OCI-LY7 (cell line): ENCODE measurements at regions not wholly inside any gene's neighbourhood (a gene's known extent, or its start where the extent isn't known, plus 50 kb on each side); places are given as distances from the start of the nearest gene placed in this dataset.

ENCODE experiments used
- BruUV-seq: library from RNA; stranded (reverse); fragments of 400-500 nt; replicated peaks from 2 replicates; lab custom pipeline; 2021; lab: Mats Ljungman, UMichigan
- CTCF ChIA-PET: fragments of 300-600 bp; sonication (Branson Sonifier 250); formaldehyde crosslinking; loops from one replicate; lab custom pipeline; 2022; ENCODE audit warnings: antibody characterized with exemption; ENCODE audit not compliant: unreplicated experiment; lab: Charles Lee
- POLR2A ChIA-PET: fragments of 300-600 bp; sonication (Branson Sonifier 250); formaldehyde crosslinking; loops from one replicate; lab custom pipeline; 2022; ENCODE audit warnings: antibody characterized with exemption; lab: Charles Lee
- DNase-seq: peaks from one replicate; pipeline ENCODE4 v3.0.0-alpha.2; 2015; ENCODE audit warnings: low spot score
- H2AFZ ChIP-seq: fragments of 200-600 bp; sonication (generic), shearing (Covaris generic); 2 replicates; pipeline ENCODE4 v1.6.1; 2014; ENCODE audit warnings: mild to moderate bottlenecking, antibody characterized with exemption, low read length, moderate library complexity
- H3K27ac ChIP-seq: fragments of 200-600 bp; sonication (generic); 2 replicates; pipeline ENCODE4 v1.5.1; 2014; ENCODE audit warnings: mixed run types, low read depth, mild to moderate bottlenecking, moderate library complexity, low read length, inconsistent platforms; ENCODE audit not compliant: poor library complexity, severe bottlenecking
- H3K36me3 ChIP-seq: fragments of 200-600 bp; sonication (generic); 2 replicates; pipeline ENCODE4 v1.6.1; 2014; ENCODE audit warnings: mild to moderate bottlenecking, antibody characterized with exemption, low read length, moderate library complexity, mixed read lengths; ENCODE audit not compliant: insufficient read depth
- H3K4me1 ChIP-seq: fragments of 200-600 bp; sonication (generic); 2 replicates; pipeline ENCODE4 v1.5.1; 2014; ENCODE audit warnings: mild to moderate bottlenecking, low read length; ENCODE audit not compliant: insufficient read depth, poor library complexity, severe bottlenecking
- H3K4me2 ChIP-seq: fragments of 200-600 bp; sonication (generic); 2 replicates; pipeline ENCODE4 v1.6.1; 2014; ENCODE audit warnings: mild to moderate bottlenecking, low read length
- H3K4me3 ChIP-seq: fragments of 200-600 bp; sonication (generic); 2 replicates; pipeline ENCODE4 v1.5.1; 2014; ENCODE audit warnings: mild to moderate bottlenecking, low read depth, low read length; ENCODE audit not compliant: poor library complexity, severe bottlenecking
- H3K79me2 ChIP-seq: fragments of 200-600 bp; sonication (generic); 2 replicates; pipeline ENCODE4 v1.6.1; 2016; ENCODE audit warnings: low read depth, mild to moderate bottlenecking, low read length, moderate library complexity, mixed read lengths; ENCODE audit not compliant: insufficient read depth
- H3K9me2 ChIP-seq: fragments of 200-600 bp; sonication (generic); 2 replicates; pipeline ENCODE4 v1.6.1; 2016; ENCODE audit warnings: mild to moderate bottlenecking, low read length, mixed read lengths; ENCODE audit not compliant: insufficient read depth
- H3K9me3 ChIP-seq: fragments of 200-600 bp; sonication (generic); 2 replicates; pipeline ENCODE4 v1.6.1; 2014; ENCODE audit warnings: mild to moderate bottlenecking, mixed run types, low read length, mixed read lengths
- H4K20me1 ChIP-seq: fragments of 200-600 bp; sonication (generic); 2 replicates; pipeline ENCODE4 v1.6.1; 2014; ENCODE audit warnings: mild to moderate bottlenecking, antibody characterized with exemption, low read length, moderate library complexity, mixed read lengths; ENCODE audit not compliant: insufficient read depth
- EZH2phosphoT487 ChIP-seq: fragments of 200-600 bp; sonication (generic); IDR thresholded peaks from 2 replicates; pipeline ENCODE4 v1.6.1; 2018; ENCODE audit warnings: low read depth, borderline replicate concordance, mild to moderate bottlenecking, mixed run types, antibody characterized with exemption, low read length, moderate library complexity, mixed read lengths
- intact Hi-C: fragments of 100-400 bp; cut with micrococcal nuclease; formaldehyde crosslinking; loops from one replicate; pipeline ENCODE4 v1.10.0; 2022; ENCODE audit not compliant: unreplicated experiment
- TF ChIP-seq, protein P1 (sequence below): fragments of 200-600 bp; sonication (generic); conservative IDR thresholded peaks from 2 replicates; pipeline ENCODE4 v1.5.1; 2014; ENCODE audit warnings: mild to moderate bottlenecking, antibody characterized with exemption, low read length, moderate library complexity, mixed read lengths

- Histone ChIP-seq H3K36me3 (no peaks in the 10 kb centered on the region), H3K9me2 (no peaks in the 10 kb centered on the region), H3K4me1 (no peaks in the 10 kb centered on the region), H3K27ac (no peak overlapping the region), H3K4me3 (no peak overlapping the region), H3K4me2 (no peak overlapping the region), H3K79me2 (no peaks in the 10 kb centered on the region), H3K9me3 (no peaks in the 10 kb centered on the region), H2AFZ (no peak overlapping the region), H4K20me1 (no peaks in the 10 kb centered on the region)
- no peak for DNase-seq
- no peak for TF ChIP-seq EZH2phosphoT487
- TF ChIP-seq, protein P1, sequence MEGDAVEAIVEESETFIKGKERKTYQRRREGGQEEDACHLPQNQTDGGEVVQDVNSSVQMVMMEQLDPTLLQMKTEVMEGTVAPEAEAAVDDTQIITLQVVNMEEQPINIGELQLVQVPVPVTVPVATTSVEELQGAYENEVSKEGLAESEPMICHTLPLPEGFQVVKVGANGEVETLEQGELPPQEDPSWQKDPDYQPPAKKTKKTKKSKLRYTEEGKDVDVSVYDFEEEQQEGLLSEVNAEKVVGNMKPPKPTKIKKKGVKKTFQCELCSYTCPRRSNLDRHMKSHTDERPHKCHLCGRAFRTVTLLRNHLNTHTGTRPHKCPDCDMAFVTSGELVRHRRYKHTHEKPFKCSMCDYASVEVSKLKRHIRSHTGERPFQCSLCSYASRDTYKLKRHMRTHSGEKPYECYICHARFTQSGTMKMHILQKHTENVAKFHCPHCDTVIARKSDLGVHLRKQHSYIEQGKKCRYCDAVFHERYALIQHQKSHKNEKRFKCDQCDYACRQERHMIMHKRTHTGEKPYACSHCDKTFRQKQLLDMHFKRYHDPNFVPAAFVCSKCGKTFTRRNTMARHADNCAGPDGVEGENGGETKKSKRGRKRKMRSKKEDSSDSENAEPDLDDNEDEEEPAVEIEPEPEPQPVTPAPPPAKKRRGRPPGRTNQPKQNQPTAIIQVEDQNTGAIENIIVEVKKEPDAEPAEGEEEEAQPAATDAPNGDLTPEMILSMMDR = no peak
- no TSS peak for BruUV-seq
- intact Hi-C loops = no loop called here
- ChIA-PET POLR2A (interaction anchor here (0.8 kb wide), 1 partner anchor 38 kb away, joined by 3 read pairs; no protein-coding TSS in a partner anchor), CTCF (no interaction called here)
Observed at GRCh38 chr13:76697288-76697687, 188.9 kb downstream of the KCTD12 start.

- no peak overlapping the region for H2AFZ ChIP-seq
- no peaks in the 10 kb centered on the region for H4K20me1 ChIP-seq
- H3K9me2 ChIP-seq = no peaks in the 10 kb centered on the region
- H3K36me3 ChIP-seq = no peaks in the 10 kb centered on the region
- no peaks in the 10 kb centered on the region for H3K79me2 ChIP-seq
- ChIA-PET CTCF (no interaction called here), POLR2A (interaction anchor here (0.8 kb wide), 1 partner anchor 39 kb away, joined by 3 read pairs; no protein-coding TSS in a partner anchor)
- H3K9me3 ChIP-seq = no peaks in the 10 kb centered on the region
- DNase-seq = no peak
- no peak for TF ChIP-seq EZH2phosphoT487
- TF ChIP-seq, protein P1 = no peak
- no TSS peak for BruUV-seq
- no peak overlapping the region for H3K27ac ChIP-seq
- H3K4me3 ChIP-seq = no peak overlapping the region
- intact Hi-C loops = no loop called here
- H3K4me1 ChIP-seq = no peaks in the 10 kb centered on the region
- H3K4me2 ChIP-seq = no peak overlapping the region
Observed at GRCh38 chr13:76696370-76696769, 189.8 kb downstream of the KCTD12 start.

DNA sequence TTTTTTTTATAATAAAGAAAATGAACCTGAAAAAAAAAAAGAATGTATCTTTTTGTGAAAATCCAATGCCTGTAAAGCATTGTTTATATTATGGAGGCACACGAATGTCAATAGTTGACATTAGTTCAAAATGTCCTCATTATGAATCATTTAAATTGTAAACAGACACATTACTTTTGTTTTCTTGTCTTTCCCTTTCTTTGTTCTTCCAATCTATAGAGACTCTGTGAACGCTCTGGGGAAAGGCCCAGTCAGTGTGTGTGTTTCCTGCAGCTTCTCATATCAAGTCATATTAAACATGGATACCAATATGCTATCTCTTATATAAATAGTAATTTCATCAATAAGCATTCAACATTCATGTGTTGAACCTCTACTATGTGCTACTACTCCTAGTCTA is 193.1 kb downstream of the KCTD12 start:
- Histone ChIP-seq H2AFZ (no peak overlapping the region), H3K79me2 (no peaks in the 10 kb centered on the region), H3K9me2 (no peaks in the 10 kb centered on the region), H3K4me3 (no peak overlapping the region), H3K36me3 (no peaks in the 10 kb centered on the region), H3K9me3 (no peaks in the 10 kb centered on the region), H4K20me1 (no peaks in the 10 kb centered on the region), H3K27ac (no peak overlapping the region), H3K4me1 (no peaks in the 10 kb centered on the region), H3K4me2 (no peak overlapping the region)
- CTCF ChIA-PET = no interaction called here
- TF ChIP-seq, protein P1 = no peak
- BruUV-seq = no TSS peak
- intact Hi-C loops = no loop called here
- DNase-seq = no peak
- POLR2A ChIA-PET = interaction anchor here (0.7 to 1.1 kb wide), 3 partner anchors 10 to 653 kb away, joined by 3 to 5 read pairs (median 4); no protein-coding TSS in a partner anchor
